Endothelial cell of umbilical vein (primary cell): ENCODE measurements at regions not wholly inside any gene's neighbourhood (a gene's known extent, or its start where the extent isn't known, plus 50 kb on each side); places are given as distances from the start of the nearest gene placed in this dataset.

Source experiments
- BruUV-seq: library from RNA; stranded (reverse); fragments of 400-500 nt; replicated peaks from 2 replicates; lab custom pipeline; 2021; lab: Mats Ljungman, UMichigan
- CTCF ChIA-PET: fragments of 300-600, 350-600 bp; sonication (Branson Sonifier 250); formaldehyde crosslinking; loops from one replicate; lab custom pipeline; 2021; ENCODE audit warnings: antibody characterized with exemption, inconsistent platforms; lab: Charles Lee
- POLR2A ChIA-PET: fragments of 300-600, 350-600 bp; sonication (Branson Sonifier 250); formaldehyde crosslinking; loops from one replicate; lab custom pipeline; 2021; ENCODE audit warnings: antibody characterized with exemption, inconsistent platforms; lab: Charles Lee
- DNase-seq: peaks from one replicate; pipeline ENCODE4 v3.0.0-alpha.2; 2011; ENCODE audit warnings: low read depth, low spot score
- FAIRE-seq: peaks from 2 replicates; lab custom pipeline; 2011; peaks lifted over from hg19 to GRCh38; lab: Jason Lieb, UNC
- H2AFZ ChIP-seq: 2 replicates; pipeline ENCODE4 v1.6.0; 2012; ENCODE audit warnings: low read depth, low read length, control low read depth, inconsistent platforms
- H3K27ac ChIP-seq: 2 replicates; pipeline ENCODE4 v1.5.1; 2011; ENCODE audit warnings: low read depth, mild to moderate bottlenecking, control low read depth, low read length, moderate library complexity; ENCODE audit not compliant: insufficient read depth
- H3K27me3 ChIP-seq, 2 experiments: 2 replicates each; pipeline versions ENCODE4 v1.6.0 to v1.6.1; 2011; ENCODE audit warnings: low read length in 2 of 2, mixed read lengths in 1 of 2; ENCODE audit not compliant: control insufficient read depth in 2 of 2, insufficient read depth in 2 of 2
- H3K36me3 ChIP-seq, 2 experiments: 2 replicates in 1 of 2; 3 replicates in 1 of 2; pipeline ENCODE4 v1.5.1; 2011; ENCODE audit warnings: low read length in 2 of 2, mild to moderate bottlenecking in 1 of 2, moderate library complexity in 1 of 2; ENCODE audit not compliant: control insufficient read depth in 2 of 2, insufficient read depth in 2 of 2; ENCODE audit errors: extremely low read depth in 1 of 2
- H3K4me1 ChIP-seq: 3 replicates; pipeline ENCODE4 v1.5.1; 2011; ENCODE audit warnings: mild to moderate bottlenecking, low read length; ENCODE audit not compliant: control insufficient read depth, insufficient read depth; ENCODE audit errors: extremely low read depth
- H3K4me2 ChIP-seq: 2 replicates; pipeline ENCODE4 v1.6.1; 2011; ENCODE audit warnings: low read length, control low read depth, mixed read lengths; ENCODE audit not compliant: insufficient read depth
- H3K4me3 ChIP-seq, 3 experiments: fragments of 200-600 bp in 1 of 3; sonication (generic), shearing (Covaris generic) in 1 of 3; replicated peaks in 1 of 3; 2 replicates each; pipeline ENCODE4 v1.5.1; 2011 to 2016; ENCODE audit warnings: control low read depth in 3 of 3, low read length in 3 of 3, mild to moderate bottlenecking in 2 of 3, inconsistent platforms in 1 of 3, low read depth in 1 of 3, moderate library complexity in 1 of 3; ENCODE audit not compliant: insufficient read depth in 1 of 3
- H3K79me2 ChIP-seq: 2 replicates; pipeline ENCODE4 v1.6.0; 2012; ENCODE audit warnings: low read length, inconsistent platforms; ENCODE audit not compliant: control insufficient read depth, insufficient read depth
- H3K9ac ChIP-seq: replicated peaks from 2 replicates; pipeline ENCODE3; 2011; ENCODE audit warnings: low read length, control low read depth; ENCODE audit not compliant: insufficient read depth; ENCODE audit errors: extremely low read depth
- H3K9me1 ChIP-seq: replicated peaks from 3 replicates; pipeline ENCODE4 v1.6.0; 2011; ENCODE audit warnings: mild to moderate bottlenecking, low read length; ENCODE audit not compliant: control insufficient read depth, insufficient read depth; ENCODE audit errors: extremely low read depth
- H3K9me3 ChIP-seq: replicated peaks from 2 replicates; pipeline ENCODE4 v1.5.1; 2012; ENCODE audit warnings: low read length, inconsistent platforms; ENCODE audit not compliant: control insufficient read depth, insufficient read depth
- H4K20me1 ChIP-seq: replicated peaks from 2 replicates; pipeline ENCODE3; 2011; ENCODE audit warnings: mild to moderate bottlenecking, low read length; ENCODE audit not compliant: control insufficient read depth, insufficient read depth; ENCODE audit errors: extremely low read depth
- CTCF ChIP-seq, 2 donors: IDR thresholded peaks; 1 replicate in 1 of 2; 2 replicates in 1 of 2; pipeline ENCODE4 v1.5.1; 2011; ENCODE audit warnings: low read length in 2 of 2, mild to moderate bottlenecking in 2 of 2, moderate library complexity in 2 of 2, control low read depth in 1 of 2, inconsistent platforms in 1 of 2, low read depth in 1 of 2; ENCODE audit not compliant: insufficient read depth in 1 of 2; ENCODE audit errors: extremely low read depth in 1 of 2
- EZH2 ChIP-seq: IDR thresholded peaks from 2 replicates; pipeline ENCODE4 v1.6.1; 2012; ENCODE audit warnings: borderline replicate concordance, low read depth, mild to moderate bottlenecking, moderate library complexity, low read length, inconsistent platforms; ENCODE audit not compliant: severe bottlenecking
- FOS ChIP-seq: IDR thresholded peaks from 2 replicates; pipeline ENCODE4 v1.6.1; 2011; ENCODE audit warnings: mild to moderate bottlenecking, low read length, moderate library complexity, borderline replicate concordance; ENCODE audit not compliant: insufficient read depth
- JUN ChIP-seq: IDR thresholded peaks from 2 replicates; pipeline ENCODE4 v1.6.1; 2011; ENCODE audit warnings: borderline replicate concordance, low read depth; ENCODE audit not compliant: insufficient read length, insufficient read depth
- MAX ChIP-seq: IDR thresholded peaks from 2 replicates; pipeline ENCODE4 v1.6.1; 2011; ENCODE audit not compliant: insufficient read depth, insufficient read length
- MYC ChIP-seq: IDR thresholded peaks from one replicate; pipeline ENCODE4 v1.6.1; 2011; ENCODE audit warnings: mild to moderate bottlenecking, low read depth, low read length
- POLR2A ChIP-seq: IDR thresholded peaks from 2 replicates; pipeline ENCODE4 v1.6.1; 2012; ENCODE audit warnings: low read depth, mild to moderate bottlenecking, control low read depth, low read length
- POLR2AphosphoS5 ChIP-seq: IDR thresholded peaks from 2 replicates; pipeline ENCODE4 v1.6.1; 2012; ENCODE audit warnings: low read depth, mild to moderate bottlenecking, control low read depth, low read length, moderate library complexity; ENCODE audit not compliant: insufficient read depth
- dilution Hi-C: fragments of 300-500 bp; cut with MboI; formaldehyde crosslinking; loops from one replicate; pipeline ENCODE4 v1.15.0; 2019; ENCODE audit warnings: low sequenced_read_pairs; ENCODE audit not compliant: extremely low pct_ligation_motif_present
- intact Hi-C: fragments of 100-400 bp; cut with micrococcal nuclease; formaldehyde crosslinking; loops from one replicate; pipeline ENCODE4 v1.10.0; 2022

- H3K4me3 ChIP-seq: no peak overlapping the region
- no peak overlapping the region for H3K27ac ChIP-seq
- H3K4me2 ChIP-seq: no peak overlapping the region
- intact Hi-C loops (no loop called here), dilution Hi-C loops (no loop called here)
- H3K36me3 ChIP-seq: no peaks in the 10 kb centered on the region
- H3K9ac ChIP-seq: no peak overlapping the region
- TF ChIP-seq EZH2 (no peak), FOS (no peak), JUN (no peak)
- no peak for DNase-seq
- no peaks in the 10 kb centered on the region for H3K27me3 ChIP-seq
- no peak for FAIRE-seq
- ChIA-PET POLR2A (no interaction called here), CTCF (no interaction called here)
- H4K20me1 ChIP-seq: no peaks in the 10 kb centered on the region
- no peak overlapping the region for H2AFZ ChIP-seq
- no TSS peak for BruUV-seq
- H3K79me2 ChIP-seq: no peaks in the 10 kb centered on the region
- H3K9me1 ChIP-seq: no peaks in the 10 kb centered on the region
- H3K9me3 ChIP-seq: no peaks in the 10 kb centered on the region
- no peaks in the 10 kb centered on the region for H3K4me1 ChIP-seq
Observed at GRCh38 chr10:120019568-120019967, 127.0 kb downstream of the SEC23IP start.

- no peaks in the 10 kb centered on the region for H3K27me3 ChIP-seq
- no peak overlapping the region for H3K4me3 ChIP-seq
- FAIRE-seq: no peak
- no peaks in the 10 kb centered on the region for H4K20me1 ChIP-seq
- no peaks in the 10 kb centered on the region for H3K4me1 ChIP-seq
- BruUV-seq: no TSS peak
- DNase-seq: no peak
- intact Hi-C loops (no loop called here), dilution Hi-C loops (no loop called here)
- H3K9me1 ChIP-seq: no peaks in the 10 kb centered on the region
- no peak overlapping the region for H3K9ac ChIP-seq
- ChIA-PET POLR2A (no interaction called here), CTCF (no interaction called here)
- H3K36me3 ChIP-seq: no peaks in the 10 kb centered on the region
- no peak overlapping the region for H2AFZ ChIP-seq
- H3K27ac ChIP-seq: no peak overlapping the region
- no peak overlapping the region for H3K4me2 ChIP-seq
- H3K79me2 ChIP-seq: no peaks in the 10 kb centered on the region
- TF ChIP-seq MAX (no peak), CTCF (IDR thresholded peaks at IDR 0.05; ENCODE audit: extremely low read depth in 1 of 2, insufficient read depth in 1 of 2, low read depth in 1 of 2, low read length in 2 of 2) (no peak), MYC (no peak), POLR2A (no peak), FOS (no peak), POLR2AphosphoS5 (no peak)
- no peaks in the 10 kb centered on the region for H3K9me3 ChIP-seq
Observed at GRCh38 chr10:120022357-120022756, 129.8 kb downstream of the SEC23IP start.
